GM13977 (cell line): ENCODE measurements at regions not wholly inside any gene's neighbourhood (a gene's known extent, or its start where the extent isn't known, plus 50 kb on each side); places are given as distances from the start of the nearest gene placed in this dataset.

Experiments used
- DNase-seq: peaks from one replicate; pipeline ENCODE4 v3.0.0; 2012; ENCODE audit warnings: low spot score
- CTCF ChIP-seq: IDR thresholded peaks from 2 replicates; pipeline ENCODE4 v1.5.1; 2012; ENCODE audit warnings: mild to moderate bottlenecking, control low read depth; ENCODE audit not compliant: insufficient read depth; ENCODE audit errors: extremely low read depth, missing control alignments
- in situ Hi-C: fragments of 300-500 bp; cut with MboI; formaldehyde crosslinking; loops from one replicate; pipeline ENCODE4 v1.12.0; 2022; ENCODE audit warnings: low sequenced_read_pairs, low pct_unique_long_range_greater_than_20kb, mixed read lengths, inconsistent platforms; ENCODE audit not compliant: unreplicated experiment

- TF ChIP-seq CTCF, result no peak
- in situ Hi-C loops, result no loop called here
- no peak for DNase-seq
Observed at GRCh38 chr1:229033480-229033879, 237.4 kb upstream of the RAB4A start.

GRCh38 chr1:229034342-229034741 is 236.6 kb upstream of the RAB4A start:
- in situ Hi-C loops, result no loop called here
- TF ChIP-seq CTCF, result no peak
- no peak for DNase-seq

GRCh38 chr1:229035054-229035747 is 235.7 kb upstream of the RAB4A start:
- in situ Hi-C loops, result no loop called here
- no peak for TF ChIP-seq CTCF
- peak; percentile 67 for DNase-seq

GRCh38 chr1:229035748-229036082 is 235.2 kb upstream of the RAB4A start:
- TF ChIP-seq CTCF, result no peak
- no peak for DNase-seq
- in situ Hi-C loops, result no loop called here

GRCh38 chr1:229037806-229038405 is 233.0 kb upstream of the RAB4A start:
- DNase-seq, result no peak
- TF ChIP-seq CTCF, result no peak
- in situ Hi-C loops, result no loop called here

- TF ChIP-seq CTCF, result no peak
- in situ Hi-C loops, result no loop called here
Observed at GRCh38 chr1:229040630-229041358, 230.1 kb upstream of the RAB4A start.

More at GRCh38 chr1:229040630-229041358, 230.1 kb upstream of the RAB4A start:
- DNase-seq, result no peak
